ENCODE measurements at regions not wholly inside any gene's neighbourhood (a gene's known extent, or its start where the extent isn't known, plus 50 kb on each side); places are given as distances from the start of the nearest gene placed in this dataset.

DNA sequence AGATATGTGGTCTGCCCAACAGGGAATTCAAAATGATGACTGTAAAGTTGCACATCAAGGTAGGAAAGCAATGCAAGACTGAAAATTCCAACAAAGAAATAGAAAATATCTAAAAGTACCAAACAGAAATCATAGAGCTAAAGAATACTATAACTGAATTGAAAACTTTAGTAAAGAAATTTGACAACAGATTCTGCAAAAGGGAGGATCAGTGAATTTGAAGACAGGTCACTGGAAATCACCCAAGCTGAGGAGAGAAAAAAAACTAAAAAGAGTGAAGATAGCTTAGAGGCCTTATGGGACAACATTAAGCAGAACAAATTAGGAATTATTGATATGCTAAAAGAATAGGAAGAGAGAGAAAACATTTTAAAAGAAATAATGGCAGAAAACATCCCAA lies 240.6 kb downstream of the SNX13 start:
- no peak for DNase-seq

DNA sequence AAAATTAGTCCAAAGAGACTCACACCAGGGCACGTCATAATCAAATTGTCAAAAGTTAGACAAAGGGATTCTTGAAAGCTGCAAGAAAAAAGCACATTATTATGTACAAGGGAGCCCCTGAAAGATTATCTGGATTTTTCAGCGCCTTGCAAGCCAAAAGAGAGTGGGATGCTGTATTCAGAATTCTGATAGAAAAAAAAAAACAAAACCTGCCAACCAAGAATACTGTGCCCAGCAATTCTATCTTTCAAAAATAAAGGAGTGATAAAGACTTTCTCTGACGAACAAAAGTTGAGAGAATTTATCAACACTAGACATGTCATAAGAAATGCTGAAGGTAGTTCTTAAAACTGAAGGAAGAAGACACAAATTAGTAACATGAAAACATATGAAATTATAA lies 240.2 kb downstream of the SNX13 start:
- DNase-seq = no peak

DNA sequence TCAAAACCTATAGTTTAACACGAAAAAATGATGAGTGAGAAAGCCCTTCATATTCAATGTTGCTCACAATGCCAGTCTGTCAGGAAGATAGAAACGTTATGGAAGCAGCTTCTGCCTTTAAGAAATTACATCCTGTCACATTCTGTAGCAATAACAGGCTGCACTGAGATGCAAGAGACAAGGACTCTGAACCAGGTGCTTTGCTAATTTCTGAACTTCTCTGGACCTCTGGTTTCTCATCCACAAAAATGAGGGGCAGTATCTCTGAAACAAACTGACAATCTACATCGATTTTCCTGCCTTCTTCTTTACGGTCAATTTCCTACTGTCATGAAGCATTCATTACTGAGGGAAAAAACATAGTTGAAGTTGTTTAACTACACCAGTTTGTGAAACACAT lies 234.0 kb downstream of the SNX13 start:
- DNase-seq = no peak

DNA sequence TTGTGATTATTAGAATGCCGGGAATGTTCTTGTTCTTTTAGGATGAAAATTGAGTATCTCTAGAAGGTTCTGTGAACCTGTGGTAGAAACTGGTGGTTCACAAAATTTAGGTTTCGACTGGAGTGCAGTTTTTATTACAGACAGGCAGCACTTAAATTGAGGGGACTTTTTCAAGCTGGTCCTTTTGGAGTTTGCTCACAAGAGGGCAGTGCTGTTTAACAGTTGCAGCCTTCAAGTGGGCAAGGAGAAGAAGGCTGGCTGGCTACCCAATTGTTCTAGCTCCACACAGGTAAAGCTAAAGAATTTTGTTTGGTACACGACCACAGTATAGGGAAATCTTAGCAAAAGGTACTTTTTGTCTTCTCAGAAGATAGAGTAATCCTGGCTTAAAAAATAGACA lies 233.6 kb downstream of the SNX13 start:
- peak; percentile 73 for DNase-seq

DNA sequence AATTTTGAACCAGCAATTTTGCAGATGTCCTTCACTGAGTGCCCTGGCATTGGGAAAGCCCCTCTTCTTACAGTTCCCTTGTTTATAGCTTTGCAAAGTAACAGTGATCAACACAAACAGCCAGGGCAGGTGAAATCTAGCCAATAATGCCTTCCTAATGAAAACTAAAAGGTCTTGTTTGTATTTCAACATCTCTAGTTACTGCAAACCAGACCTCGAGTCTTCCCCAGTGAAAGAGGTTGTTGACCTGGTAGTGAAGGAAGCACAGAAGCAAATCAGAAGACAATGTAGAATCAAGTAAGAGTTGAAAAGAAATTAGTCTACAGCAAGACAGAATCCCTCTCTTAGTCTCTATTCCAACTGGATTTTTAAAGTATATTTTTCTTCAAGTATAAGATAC lies 231.2 kb downstream of the SNX13 start:
- DNase-seq = no peak

DNA sequence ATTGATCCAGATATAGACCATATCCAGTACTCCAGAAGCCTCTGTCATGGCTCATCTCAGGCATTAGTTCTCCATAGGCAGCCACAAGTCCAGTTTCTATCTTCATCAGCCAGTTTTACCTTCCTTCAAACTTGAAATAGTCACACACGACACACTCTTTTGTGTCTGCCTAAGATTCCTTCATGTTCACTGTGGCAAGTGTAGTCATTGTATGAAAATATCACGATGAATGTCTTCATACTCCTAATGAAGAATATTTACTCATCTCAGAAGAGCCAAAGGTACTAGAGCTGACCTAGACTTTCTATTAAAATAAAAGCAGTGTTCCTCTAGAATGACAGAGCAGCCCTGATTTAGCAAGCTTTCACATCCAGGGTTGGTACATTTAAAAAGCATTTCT lies 230.7 kb downstream of the SNX13 start:
- no peak for DNase-seq

DNA sequence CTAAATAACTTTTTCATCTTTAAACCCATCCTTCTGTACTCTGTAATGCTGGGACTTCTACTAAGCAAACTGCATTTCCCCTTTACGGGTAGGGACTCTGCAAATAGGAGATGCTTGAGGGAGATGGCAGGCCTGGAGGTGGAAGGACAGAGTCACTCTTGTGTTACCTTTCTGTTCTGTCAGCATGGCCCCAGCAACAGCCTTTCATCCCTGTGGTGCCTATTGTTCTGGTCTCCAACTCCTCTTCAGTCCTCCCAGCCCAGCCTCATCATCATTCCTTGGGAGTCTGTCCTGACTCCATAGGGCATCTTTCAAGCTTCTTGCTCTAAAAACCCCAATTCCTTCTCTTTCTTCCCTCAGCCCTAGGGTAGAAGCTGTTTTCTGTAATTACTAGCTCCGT lies 230.0 kb downstream of the SNX13 start:
- no peak for DNase-seq

DNA sequence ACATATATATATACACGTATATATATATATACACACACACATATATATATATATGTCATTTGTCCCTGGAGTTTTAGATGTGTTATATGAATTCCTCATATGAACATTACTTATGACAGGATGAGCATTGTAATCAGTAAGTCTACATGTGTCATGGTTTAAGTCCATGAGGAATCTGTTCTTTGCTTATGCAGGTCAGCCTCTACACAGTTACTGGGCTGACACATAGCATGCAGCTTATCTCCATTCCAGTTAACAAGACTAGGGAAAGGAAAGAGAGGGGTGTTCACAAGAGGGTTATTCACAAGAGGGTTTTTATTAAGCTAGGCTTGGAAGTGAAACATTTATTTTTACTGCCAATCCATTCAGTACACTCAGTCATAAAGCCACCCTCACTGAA lies 226.7 kb downstream of the SNX13 start:
- DNase-seq = no peak

DNA sequence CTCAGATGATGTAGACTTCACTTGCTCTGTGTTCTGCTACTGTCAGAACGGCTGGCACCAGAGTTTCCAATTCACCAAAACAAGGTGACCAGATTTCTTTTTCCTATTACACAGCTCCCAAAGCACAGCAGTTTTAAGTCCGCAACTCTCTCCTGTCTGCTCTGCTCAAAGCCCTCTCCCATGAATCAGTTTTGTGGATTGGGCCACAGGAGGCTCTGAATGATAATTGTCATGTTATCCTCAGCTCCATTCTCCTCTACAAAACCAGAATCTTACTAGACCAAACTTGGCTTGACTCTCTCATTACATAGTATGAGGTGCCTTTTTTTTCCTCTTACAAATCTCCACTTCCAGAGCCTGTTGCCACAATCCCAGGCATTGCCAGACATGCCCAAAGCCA lies 223.5 kb downstream of the SNX13 start:
- DNase-seq = no peak

DNA sequence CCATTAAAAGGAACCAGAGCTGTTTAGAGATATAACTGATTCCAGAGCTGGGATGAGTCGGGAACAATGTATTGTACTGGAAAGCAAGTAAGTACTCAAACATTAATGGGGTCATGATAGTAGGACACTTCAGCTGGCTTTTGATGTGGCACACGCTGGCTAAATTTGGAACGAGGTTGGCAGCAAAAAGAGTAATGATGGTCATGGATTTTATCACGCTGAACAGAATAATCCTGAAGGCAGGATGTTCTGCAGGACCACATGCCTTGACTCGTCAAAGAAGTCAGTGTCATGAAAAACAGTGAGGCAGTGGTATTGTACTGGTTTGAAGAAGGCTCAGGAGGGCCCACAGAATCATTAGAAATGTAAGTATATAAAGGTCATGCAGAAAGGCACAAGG lies 220.3 kb downstream of the SNX13 start:
- no peak for DNase-seq

DNA sequence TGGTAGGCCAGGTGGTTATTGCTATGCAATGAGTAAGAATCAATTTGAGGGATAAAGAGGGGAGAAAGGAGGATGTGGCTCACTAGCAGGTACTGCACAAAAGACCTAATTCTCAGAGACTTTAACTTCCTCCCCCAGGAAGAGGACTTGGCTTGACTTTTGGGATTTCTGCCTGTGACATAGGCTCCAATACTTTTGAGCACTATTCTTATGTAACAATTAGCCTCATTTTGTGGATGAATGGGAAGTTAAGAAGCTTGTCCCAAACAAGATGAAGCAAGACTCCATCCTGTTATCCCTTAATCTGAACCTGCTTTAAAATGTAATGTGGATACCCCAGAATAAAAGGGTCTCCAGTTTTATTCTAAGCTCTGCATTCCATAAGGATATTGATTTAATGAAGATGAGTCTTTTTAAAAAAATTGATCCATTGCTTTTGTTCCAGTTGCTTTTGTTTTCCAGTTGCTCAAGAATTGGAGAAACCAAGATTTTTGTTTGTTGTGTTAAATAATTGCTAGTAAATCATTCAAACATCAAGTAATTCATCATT lies 218.5 kb downstream of the SNX13 start:
- DNase-seq = no peak

DNA sequence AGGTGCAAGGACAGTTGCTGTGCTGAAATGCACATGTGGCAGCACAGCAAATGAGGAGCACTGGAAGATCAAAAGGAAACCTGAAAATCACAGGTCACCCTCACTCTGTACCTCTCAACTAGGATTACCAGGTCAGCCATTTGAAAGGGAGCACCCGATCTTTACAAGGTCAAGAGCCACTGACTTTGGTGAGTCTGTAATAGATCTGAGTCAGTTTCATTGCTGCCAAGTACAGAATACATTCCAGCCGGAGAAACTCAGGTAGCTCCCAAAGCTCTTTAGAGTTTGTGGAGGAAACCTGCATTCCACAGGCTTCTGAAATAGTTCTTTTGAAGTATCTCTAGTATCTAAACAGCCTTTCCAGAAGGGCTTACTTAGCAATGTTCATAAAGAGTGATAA lies 217.5 kb downstream of the SNX13 start:
- no peak for DNase-seq

DNA sequence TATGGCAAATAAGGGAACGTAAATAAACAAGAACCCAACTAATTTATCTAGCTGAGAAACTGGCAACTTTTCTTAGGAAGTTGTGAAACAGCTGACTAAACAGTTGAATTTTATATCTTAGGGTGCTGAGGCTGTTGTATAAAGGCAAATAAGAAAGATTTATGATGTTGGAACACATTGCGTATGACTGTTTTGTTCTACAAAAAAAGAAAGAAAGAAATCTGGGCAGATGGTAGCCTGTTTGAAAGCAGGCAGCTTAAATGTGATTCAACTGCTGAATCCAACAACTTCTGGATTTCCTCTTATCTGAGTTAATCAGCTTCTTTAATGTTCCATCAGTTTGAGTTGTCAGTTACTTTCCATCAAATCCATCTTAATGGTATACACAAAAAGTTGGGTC lies 214.5 kb downstream of the SNX13 start:
- DNase-seq = no peak

DNA sequence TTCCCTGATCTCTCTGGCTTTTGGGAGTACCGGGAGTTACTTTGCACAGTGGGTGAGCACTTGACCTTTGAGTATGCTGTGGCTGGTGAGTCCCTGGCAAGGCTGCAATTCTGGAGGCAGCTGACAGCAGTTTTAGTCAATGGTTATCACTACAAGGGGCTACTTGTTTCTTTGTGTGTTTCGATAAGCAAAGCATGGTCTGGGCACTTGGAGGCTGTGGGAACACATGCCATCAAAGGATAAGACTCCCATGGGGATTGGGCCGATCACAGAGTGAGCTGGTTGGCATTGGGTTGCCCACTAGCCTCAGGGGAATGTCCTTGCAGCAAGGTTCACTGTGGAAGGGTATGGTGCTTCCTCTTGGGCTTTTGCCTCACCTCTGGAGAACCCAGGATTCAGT lies 208.2 kb downstream of the SNX13 start:
- DNase-seq = no peak

All from EL (cell line).